NCI-H146 (cell line): ENCODE measurements at regions not wholly inside any gene's neighbourhood (a gene's known extent, or its start where the extent isn't known, plus 50 kb on each side); places are given as distances from the start of the nearest gene placed in this dataset.
A peak's percentile ranks its signal among the peaks of the same experiment; 100 is the strongest.
"Not testable (repeated sequence)": the region's sequence is repeated elsewhere in the genome, so short reads cannot be mapped to it uniquely, and the experiment has no call there.

Experiments
- DNase-seq: peaks from one replicate; lab custom pipeline; 2025; lab: John Stamatoyannopoulos, UW

DNA sequence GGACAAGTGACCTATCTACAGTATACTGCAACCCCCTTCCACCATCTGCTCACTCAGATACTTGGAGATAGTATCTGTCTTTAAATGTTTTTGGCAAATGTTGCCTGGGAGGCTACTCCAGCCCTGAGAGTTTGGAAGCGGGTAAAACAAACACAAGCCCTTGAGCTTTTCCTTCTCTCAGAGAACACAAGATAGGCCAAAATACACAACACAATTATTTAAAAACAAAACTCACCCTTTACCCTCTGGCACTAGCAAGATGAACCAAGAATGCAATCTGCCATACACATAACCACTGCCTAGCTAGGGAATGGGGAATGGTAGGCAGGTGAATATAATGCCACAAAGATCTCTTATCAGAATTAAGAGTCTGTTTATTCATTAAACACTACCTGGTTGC lies 324.7 kb upstream of the FAM47C start:
- no peak for DNase-seq

- no peak for DNase-seq
These were observed 324.1 kb upstream of the FAM47C start for GRCh38 chrX:36684053-36684452.

DNA sequence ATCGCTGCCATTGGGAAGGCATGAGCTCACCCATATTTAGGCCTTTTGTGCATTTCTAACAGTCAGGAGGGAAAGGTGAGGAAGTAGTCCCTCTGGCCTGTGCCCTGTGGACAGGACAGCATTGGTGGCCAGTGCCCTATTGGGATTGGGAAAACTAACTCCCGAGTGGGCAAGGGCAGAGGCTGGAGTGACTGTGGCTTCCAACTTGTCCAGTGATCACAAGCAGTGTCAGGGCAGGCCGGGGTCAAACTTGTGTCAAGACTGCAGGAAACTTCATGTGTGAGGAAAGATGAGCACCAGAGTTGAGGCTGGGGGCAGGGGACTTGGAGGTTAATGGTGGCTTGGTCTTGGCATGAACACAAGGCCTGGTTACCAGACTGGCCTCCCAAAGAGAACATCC lies 286.2 kb upstream of the FAM47C start:
- no peak for DNase-seq

GRCh38 chrX:36753602-36754001 lies 254.6 kb upstream of the FAM47C start:
- no peak for DNase-seq

DNA sequence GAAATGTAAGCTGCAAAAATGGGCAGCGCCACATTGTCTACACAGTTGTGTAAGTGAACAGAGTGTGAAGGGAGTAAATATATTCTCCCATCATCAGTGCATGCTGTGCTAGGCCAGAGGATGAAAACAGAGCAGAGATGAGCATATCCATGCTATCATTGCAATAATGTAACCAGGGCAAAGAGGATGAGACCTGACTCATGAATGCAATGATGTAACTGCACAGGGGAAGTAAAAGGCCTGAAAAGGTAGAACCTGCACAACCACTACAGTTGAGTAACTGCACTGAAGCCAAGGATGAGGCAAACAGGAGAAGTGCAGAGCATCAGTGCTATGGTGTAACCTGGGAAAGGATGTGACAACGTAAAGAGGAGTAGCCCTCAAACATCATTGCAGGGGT lies 220.4 kb upstream of the FAM47C start:
- DNase-seq = no peak

DNA sequence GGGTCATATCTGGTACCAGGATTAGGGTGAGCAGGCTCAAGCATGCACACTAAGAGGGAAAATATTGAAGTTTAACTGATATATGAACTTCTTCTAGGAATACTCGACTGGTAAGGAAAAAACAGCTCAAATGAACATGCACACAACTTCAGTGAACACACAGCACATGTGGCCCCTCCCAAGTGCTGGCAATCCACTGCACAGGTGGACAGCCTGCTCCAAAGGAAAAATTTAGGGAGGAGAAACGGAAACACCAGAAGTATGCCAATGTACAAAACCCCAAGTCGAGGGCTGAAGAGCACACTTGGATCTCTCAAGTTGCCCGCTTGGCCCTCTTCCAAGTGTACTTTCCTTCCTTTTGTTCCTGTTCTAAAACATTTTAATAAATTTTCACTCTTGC lies 205.0 kb upstream of the FAM47C start:
- no peak for DNase-seq

DNA sequence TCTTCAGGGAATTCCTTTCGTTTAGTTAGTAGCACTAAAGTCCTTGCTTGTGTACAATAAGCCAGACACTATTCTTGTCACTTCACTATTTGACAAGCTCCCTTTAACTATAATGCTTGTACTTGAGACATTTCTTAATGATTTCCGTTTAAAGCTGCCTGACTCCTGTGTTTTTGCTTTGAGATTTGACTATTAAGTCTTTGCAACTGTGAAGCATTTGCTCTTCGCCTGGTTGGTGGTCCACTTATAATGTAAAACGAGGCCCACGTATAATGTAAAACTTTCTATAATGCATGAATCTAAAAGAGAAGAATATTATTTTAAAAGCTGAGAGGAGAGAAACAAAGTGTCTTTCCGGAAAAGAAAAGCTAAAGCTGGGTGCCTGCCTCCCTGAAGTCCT lies 204.1 kb upstream of the FAM47C start:
- DNase-seq = no peak

GRCh38 chrX:36844857-36845256 lies 163.3 kb upstream of the FAM47C start:
- DNase-seq = no peak

- DNase-seq = no peak
These were observed 160.7 kb upstream of the FAM47C start for GRCh38 chrX:36847496-36847895.

DNA sequence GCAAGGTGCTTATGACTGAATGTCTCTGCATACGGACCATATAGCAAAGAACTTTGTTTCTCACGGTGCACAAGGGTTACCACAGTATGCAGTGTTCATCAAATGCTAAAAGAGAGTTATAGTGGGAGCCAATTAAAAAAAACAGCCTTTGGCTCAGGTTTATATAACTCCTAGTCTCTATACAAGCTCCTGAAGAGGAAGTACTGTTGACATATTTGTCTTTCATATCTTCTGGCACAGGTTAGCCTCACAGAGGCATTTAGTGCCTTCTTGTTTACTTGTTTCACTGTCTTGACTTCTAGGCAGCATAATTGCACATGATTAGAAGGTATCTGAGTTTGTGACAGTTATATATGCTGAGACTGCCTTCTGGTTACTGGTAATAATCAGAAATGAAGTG lies 158.8 kb upstream of the FAM47C start:
- DNase-seq = no peak

GRCh38 chrX:36856849-36857248 lies 151.3 kb upstream of the FAM47C start:
- no peak for DNase-seq

GRCh38 chrX:36859231-36859630 lies 148.9 kb upstream of the FAM47C start:
- no peak for DNase-seq

GRCh38 chrX:36861601-36862000 lies 146.6 kb upstream of the FAM47C start:
- no peak for DNase-seq

GRCh38 chrX:36867143-36867542 lies 141.0 kb upstream of the FAM47C start:
- DNase-seq = peak; percentile 0

GRCh38 chrX:36868592-36868991 lies 139.6 kb upstream of the FAM47C start:
- no peak for DNase-seq

DNA sequence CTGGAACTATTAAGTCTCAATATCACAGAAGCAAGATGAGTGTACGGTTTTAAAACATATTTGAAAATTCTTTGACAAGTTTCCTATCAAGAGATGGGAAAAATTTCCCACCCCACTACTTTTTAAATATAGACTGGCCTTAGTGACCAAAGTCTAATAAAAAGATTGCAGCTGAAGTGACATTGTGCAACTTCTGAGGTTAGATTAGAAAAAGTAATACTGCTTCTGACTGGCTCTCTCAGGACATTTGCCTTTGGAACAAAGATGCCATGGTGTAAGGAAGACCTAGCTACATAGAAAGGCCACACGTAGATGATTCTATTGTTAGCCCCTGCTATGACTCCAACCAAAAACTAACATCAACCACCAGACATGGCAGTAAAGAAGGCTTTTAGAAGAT lies 138.7 kb upstream of the FAM47C start:
- no peak for DNase-seq

- DNase-seq = no peak
These were observed 110.5 kb upstream of the FAM47C start for GRCh38 chrX:36897690-36898089.

- DNase-seq = no peak
These were observed 109.9 kb upstream of the FAM47C start for GRCh38 chrX:36898301-36898700.

- DNase-seq = not testable (repeated sequence)
These were observed 103.6 kb upstream of the FAM47C start for GRCh38 chrX:36904561-36904960.

DNA sequence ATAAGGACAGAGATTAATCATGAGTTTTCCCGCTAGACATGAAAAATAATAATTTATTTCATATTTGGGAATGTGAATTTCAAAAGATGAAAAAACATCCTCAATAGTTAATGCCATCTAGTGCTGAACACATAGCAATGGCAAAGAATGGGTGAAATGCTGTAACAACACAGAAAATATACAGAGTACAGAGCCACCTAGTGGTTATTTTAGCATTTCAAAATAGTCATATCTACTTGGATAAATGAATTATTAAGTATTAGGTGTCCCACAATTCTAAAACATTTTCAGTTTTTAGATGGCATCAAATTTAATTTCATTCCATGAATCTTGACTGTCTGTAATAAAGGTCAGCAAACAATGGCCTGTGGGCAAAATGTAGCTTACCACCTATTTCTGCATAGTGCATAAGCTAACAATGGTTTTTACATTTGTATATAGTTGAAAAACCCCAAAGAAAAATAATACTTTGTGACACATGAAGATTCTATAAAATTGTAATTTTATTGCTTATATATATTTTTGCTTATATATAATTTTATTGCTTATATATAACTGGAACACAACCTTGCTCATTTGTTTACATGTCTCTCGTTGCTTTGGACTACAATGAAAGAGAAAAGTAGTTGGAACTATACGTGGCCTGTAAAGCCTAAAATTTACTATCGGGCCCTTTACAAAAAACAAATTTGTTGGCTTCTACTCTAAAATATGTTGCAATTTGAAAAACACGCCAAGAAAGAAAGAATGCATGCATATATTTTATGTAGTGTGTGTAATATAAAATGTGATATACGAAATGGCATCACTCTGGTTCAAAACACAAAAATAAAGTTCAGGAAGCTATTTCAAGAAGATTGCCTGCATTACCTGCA lies 99.1 kb upstream of the FAM47C start:
- no peak for DNase-seq

- no peak for DNase-seq
These were observed 98.5 kb upstream of the FAM47C start for GRCh38 chrX:36909676-36910030.

DNA sequence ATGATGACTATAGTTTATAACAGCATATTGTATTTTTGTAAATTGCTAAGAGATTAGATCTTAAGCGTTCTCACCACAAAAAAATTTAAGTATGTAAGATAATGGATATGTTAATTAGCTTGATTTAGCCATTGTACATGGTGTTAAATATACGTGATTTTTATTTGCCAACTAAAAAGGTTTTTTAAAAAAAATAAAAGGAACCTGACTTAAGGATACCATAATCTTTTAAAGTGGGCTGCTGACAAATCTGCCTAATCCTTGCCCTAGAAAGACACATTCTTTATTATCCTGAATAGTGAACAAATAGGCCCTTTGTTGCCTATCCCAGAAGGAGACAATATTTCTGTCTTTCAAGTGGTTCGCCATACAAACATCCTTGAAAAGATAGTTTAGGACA lies 94.6 kb upstream of the FAM47C start:
- no peak for DNase-seq

- DNase-seq = no peak
These were observed 91.2 kb upstream of the FAM47C start for GRCh38 chrX:36916941-36917340.

DNA sequence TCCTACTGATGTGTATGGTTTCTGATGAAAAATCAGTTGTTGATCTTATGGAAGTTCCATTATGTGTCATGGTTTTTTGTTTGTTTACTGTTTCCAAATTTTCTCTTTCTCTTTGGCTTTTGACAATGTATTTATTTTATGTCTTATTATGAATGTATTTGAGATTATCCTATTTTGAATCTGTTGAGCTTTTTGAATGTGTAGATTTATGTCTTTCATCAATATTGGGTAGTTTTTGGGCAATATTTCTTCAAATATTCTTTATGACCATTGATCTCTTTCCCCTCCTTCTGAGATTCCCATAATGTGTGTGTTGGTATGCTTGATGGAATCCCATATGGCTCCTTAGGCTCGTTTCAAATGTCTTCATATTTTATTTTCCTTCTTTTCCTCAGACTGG lies 80.5 kb upstream of the FAM47C start:
- DNase-seq = no peak
